ENCODE measurements at regions not wholly inside any gene's neighbourhood (a gene's known extent, or its start where the extent isn't known, plus 50 kb on each side); places are given as distances from the start of the nearest gene placed in this dataset.

- intact Hi-C loops (cut with micrococcal nuclease), result no loop called here
- TF ChIP-seq, protein P1, sequence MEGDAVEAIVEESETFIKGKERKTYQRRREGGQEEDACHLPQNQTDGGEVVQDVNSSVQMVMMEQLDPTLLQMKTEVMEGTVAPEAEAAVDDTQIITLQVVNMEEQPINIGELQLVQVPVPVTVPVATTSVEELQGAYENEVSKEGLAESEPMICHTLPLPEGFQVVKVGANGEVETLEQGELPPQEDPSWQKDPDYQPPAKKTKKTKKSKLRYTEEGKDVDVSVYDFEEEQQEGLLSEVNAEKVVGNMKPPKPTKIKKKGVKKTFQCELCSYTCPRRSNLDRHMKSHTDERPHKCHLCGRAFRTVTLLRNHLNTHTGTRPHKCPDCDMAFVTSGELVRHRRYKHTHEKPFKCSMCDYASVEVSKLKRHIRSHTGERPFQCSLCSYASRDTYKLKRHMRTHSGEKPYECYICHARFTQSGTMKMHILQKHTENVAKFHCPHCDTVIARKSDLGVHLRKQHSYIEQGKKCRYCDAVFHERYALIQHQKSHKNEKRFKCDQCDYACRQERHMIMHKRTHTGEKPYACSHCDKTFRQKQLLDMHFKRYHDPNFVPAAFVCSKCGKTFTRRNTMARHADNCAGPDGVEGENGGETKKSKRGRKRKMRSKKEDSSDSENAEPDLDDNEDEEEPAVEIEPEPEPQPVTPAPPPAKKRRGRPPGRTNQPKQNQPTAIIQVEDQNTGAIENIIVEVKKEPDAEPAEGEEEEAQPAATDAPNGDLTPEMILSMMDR (IDR thresholded peaks at IDR 0.05), result no peak
- no peaks in the 10 kb centered on the region for H3K4me1 Mint-ChIP-seq
- WGBS (ENCODE audit: insufficient coverage), result 80% methylated on average over 8 of the region's 8 CpGs
- H3K9ac ChIP-seq (ENCODE audit: insufficient read depth, low read length, poor library complexity, severe bottlenecking), result no peak overlapping the region
- H2AFZ ChIP-seq (ENCODE audit: insufficient read depth, low read depth, low read length, poor library complexity, severe bottlenecking), result no peak overlapping the region
- H3K27me3 ChIP-seq (ENCODE audit: control insufficient read depth in 2 of 2, insufficient read depth in 2 of 2, low read length in 2 of 2), result no peaks in the 10 kb centered on the region
- no peaks in the 10 kb centered on the region for H3K9me3 ChIP-seq (replicated peaks in 1 of 2; ENCODE audit: control insufficient read depth in 1 of 2, insufficient read depth in 1 of 2, low read length in 2 of 2)
- no peak for DNase-seq
- no peaks in the 10 kb centered on the region for H3K36me3 Mint-ChIP-seq
- H3K27ac ChIP-seq (ENCODE audit: low read depth in 1 of 2, low read length in 2 of 2), result no peak overlapping the region
- peaks cover 0 to 7% (median 4%) of the 10 kb centered on the region in 7 donors for H3K9me3 Mint-ChIP-seq
- H3K4me3 ChIP-seq (replicated peaks in 1 of 3; ENCODE audit: low read depth in 2 of 3, low read length in 3 of 3), result no peak overlapping the region
- no peaks in the 10 kb centered on the region for H3K27me3 Mint-ChIP-seq (ENCODE audit: low read depth in 3 of 3)
- H3K36me3 ChIP-seq (replicated peaks in 1 of 2; ENCODE audit: control insufficient read depth in 1 of 2, insufficient read depth in 2 of 2, low read length in 2 of 2), result no peaks in the 10 kb centered on the region
- no peak overlapping the region for H3K4me3 Mint-ChIP-seq
- no peak overlapping the region for H3K4me2 ChIP-seq (replicated peaks; ENCODE audit: extremely low read depth, low read length, poor library complexity, severe bottlenecking)
- no peaks in the 10 kb centered on the region for H3K4me1 ChIP-seq (ENCODE audit: control insufficient read depth in 1 of 2, insufficient read depth in 2 of 2, low read length in 2 of 2)
- H3K79me2 ChIP-seq (ENCODE audit: insufficient read depth, low read length), result no peaks in the 10 kb centered on the region
- H3K27ac Mint-ChIP-seq, result no peak overlapping the region
- no peaks in the 10 kb centered on the region for H4K20me1 ChIP-seq (ENCODE audit: insufficient read depth, low read length)
Observed at GRCh38 chr18:49682173-49682802, 120.4 kb downstream of the LIPG start.

GRCh38 chr18:49681387-49681786, 119.5 kb downstream of the LIPG start:
- Mint-ChIP-seq H3K4me1 (no peaks in the 10 kb centered on the region), H3K27ac (no peak overlapping the region), H3K9me3 (peaks cover 0 to 7% (median 4%) of the 10 kb centered on the region in 7 donors), H3K4me3 (no peak overlapping the region), H3K36me3 (no peaks in the 10 kb centered on the region), H3K27me3 (ENCODE audit: low read depth in 3 of 3) (no peaks in the 10 kb centered on the region)
- intact Hi-C loops (cut with micrococcal nuclease), result no loop called here
- no peaks in the 10 kb centered on the region for H3K27me3 ChIP-seq (ENCODE audit: control insufficient read depth in 2 of 2, insufficient read depth in 2 of 2, low read length in 2 of 2)
- WGBS (ENCODE audit: insufficient coverage), result no CpG with 5 or more reads among the region's 4 CpGs
- H3K9ac ChIP-seq (ENCODE audit: insufficient read depth, low read length, poor library complexity, severe bottlenecking), result no peak overlapping the region
- no peak for DNase-seq
- no peaks in the 10 kb centered on the region for H3K36me3 ChIP-seq (replicated peaks in 1 of 2; ENCODE audit: control insufficient read depth in 1 of 2, insufficient read depth in 2 of 2, low read length in 2 of 2)
- no peaks in the 10 kb centered on the region for H3K79me2 ChIP-seq (ENCODE audit: insufficient read depth, low read length)
- no peak overlapping the region for H2AFZ ChIP-seq (ENCODE audit: insufficient read depth, low read depth, low read length, poor library complexity, severe bottlenecking)
- H3K9me3 ChIP-seq (replicated peaks in 1 of 2; ENCODE audit: control insufficient read depth in 1 of 2, insufficient read depth in 1 of 2, low read length in 2 of 2), result no peaks in the 10 kb centered on the region
- H3K4me2 ChIP-seq (replicated peaks; ENCODE audit: extremely low read depth, low read length, poor library complexity, severe bottlenecking), result no peak overlapping the region
- H3K4me1 ChIP-seq (ENCODE audit: control insufficient read depth in 1 of 2, insufficient read depth in 2 of 2, low read length in 2 of 2), result no peaks in the 10 kb centered on the region
- H3K4me3 ChIP-seq (replicated peaks in 1 of 3; ENCODE audit: low read depth in 2 of 3, low read length in 3 of 3), result no peak overlapping the region
- no peaks in the 10 kb centered on the region for H4K20me1 ChIP-seq (ENCODE audit: insufficient read depth, low read length)
- H3K27ac ChIP-seq (ENCODE audit: low read depth in 1 of 2, low read length in 2 of 2), result no peak overlapping the region
- TF ChIP-seq, protein P1 (IDR thresholded peaks at IDR 0.05), result no peak

Data from CD14-positive monocyte (primary cell).